Smooth muscle cell (in vitro differentiated cells): ENCODE measurements at regions not wholly inside any gene's neighbourhood (a gene's known extent, or its start where the extent isn't known, plus 50 kb on each side); places are given as distances from the start of the nearest gene placed in this dataset.

Experiments used
- DNase-seq: peaks from one replicate; lab custom pipeline; 2025; ENCODE audit not compliant: unreplicated experiment; lab: John Stamatoyannopoulos, UW
- H2AFZ ChIP-seq: fragments of 200-600 bp; sonication (generic); 2 replicates; pipeline ENCODE4 v1.6.0; 2016; ENCODE audit warnings: antibody characterized with exemption, low read depth, mild to moderate bottlenecking
- H3F3A ChIP-seq: fragments of 200-600 bp; sonication (generic); 2 replicates; pipeline ENCODE4 v1.6.0; 2017; ENCODE audit warnings: antibody characterized with exemption, low read depth
- H3K27ac ChIP-seq: fragments of 200-600 bp; sonication (generic); 2 replicates; pipeline ENCODE4 v1.5.1; 2016; ENCODE audit warnings: low read depth, mild to moderate bottlenecking
- H3K27me3 ChIP-seq: fragments of 200-600 bp; sonication (generic); 2 replicates; pipeline ENCODE4 v1.6.1; 2016; ENCODE audit warnings: low read depth, mild to moderate bottlenecking
- H3K36me3 ChIP-seq: fragments of 200-600 bp; sonication (generic); 2 replicates; pipeline ENCODE4 v1.5.1; 2016; ENCODE audit warnings: low read depth
- H3K4me1 ChIP-seq: fragments of 200-600 bp; sonication (generic); 2 replicates; pipeline ENCODE4 v1.5.1; 2016; ENCODE audit warnings: low read depth
- H3K4me2 ChIP-seq: fragments of 200-600 bp; sonication (generic); 2 replicates; pipeline ENCODE4 v1.6.0; 2016; ENCODE audit warnings: mild to moderate bottlenecking
- H3K4me3 ChIP-seq: fragments of 200-600 bp; sonication (generic); 2 replicates; pipeline ENCODE4 v1.5.1; 2016; ENCODE audit warnings: mild to moderate bottlenecking
- H3K79me2 ChIP-seq: fragments of 200-600 bp; sonication (generic); 2 replicates; pipeline ENCODE4 v1.6.0; 2016; ENCODE audit warnings: low read depth, mild to moderate bottlenecking
- H3K9ac ChIP-seq: fragments of 200-600 bp; sonication (generic); 2 replicates; pipeline ENCODE4 v1.6.0; 2016; ENCODE audit warnings: low read depth
- H3K9me3 ChIP-seq: fragments of 200-600 bp; sonication (generic); replicated peaks from 2 replicates; pipeline ENCODE4 v1.5.1; 2016; ENCODE audit warnings: low read depth
- H4K20me1 ChIP-seq: fragments of 200-600 bp; sonication (generic); 2 replicates; pipeline ENCODE4 v1.6.0; 2016; ENCODE audit warnings: low read depth
- WGBS: methylation state at CpG from one replicate; pipeline ENCODE4 v1.1.7; 2016; ENCODE audit warnings: low lambda C conversion rate; 5-methylcytosine and 5-hydroxymethylcytosine counted together
- TF ChIP-seq, protein P1 (sequence below): fragments of 200-600 bp; sonication (generic); IDR thresholded peaks from 2 replicates; pipeline ENCODE4 v1.5.1; 2017; ENCODE audit warnings: borderline replicate concordance, mild to moderate bottlenecking, antibody characterized with exemption; ENCODE audit not compliant: insufficient read depth, poor library complexity, severe bottlenecking

DNA sequence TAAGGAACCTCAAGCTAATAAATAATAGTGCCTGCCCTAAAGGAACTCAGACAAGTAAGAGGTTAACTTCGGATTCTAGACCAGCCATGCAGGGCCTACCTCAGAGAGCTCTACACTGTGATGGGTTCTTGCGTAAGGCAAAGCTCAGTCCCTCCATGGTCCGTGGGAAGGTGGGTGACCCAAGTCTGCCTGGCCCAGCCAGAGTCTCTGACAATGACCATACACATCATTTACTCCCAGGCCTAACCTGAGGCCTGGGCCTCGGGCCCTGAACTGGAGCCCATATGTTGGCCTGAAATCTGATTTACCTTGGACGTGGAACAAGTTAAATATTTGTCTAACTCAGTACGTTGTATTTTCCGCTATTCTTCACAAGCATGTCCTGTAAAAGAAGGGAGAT is 55.1 kb downstream of the TMEM174 start:
- Histone ChIP-seq H2AFZ (no peak overlapping the region), H3K9ac (no peak overlapping the region), H3K9me3 (no peaks in the 10 kb centered on the region), H4K20me1 (no peaks in the 10 kb centered on the region), H3K79me2 (no peaks in the 10 kb centered on the region), H3F3A (peaks cover 7% of the 10 kb centered on the region), H3K4me2 (no peak overlapping the region), H3K27ac (no peak overlapping the region), H3K4me1 (peaks cover 29% of the 10 kb centered on the region), H3K27me3 (peaks cover 38% of the 10 kb centered on the region), H3K4me3 (no peak overlapping the region), H3K36me3 (no peaks in the 10 kb centered on the region)
- TF ChIP-seq, protein P1, sequence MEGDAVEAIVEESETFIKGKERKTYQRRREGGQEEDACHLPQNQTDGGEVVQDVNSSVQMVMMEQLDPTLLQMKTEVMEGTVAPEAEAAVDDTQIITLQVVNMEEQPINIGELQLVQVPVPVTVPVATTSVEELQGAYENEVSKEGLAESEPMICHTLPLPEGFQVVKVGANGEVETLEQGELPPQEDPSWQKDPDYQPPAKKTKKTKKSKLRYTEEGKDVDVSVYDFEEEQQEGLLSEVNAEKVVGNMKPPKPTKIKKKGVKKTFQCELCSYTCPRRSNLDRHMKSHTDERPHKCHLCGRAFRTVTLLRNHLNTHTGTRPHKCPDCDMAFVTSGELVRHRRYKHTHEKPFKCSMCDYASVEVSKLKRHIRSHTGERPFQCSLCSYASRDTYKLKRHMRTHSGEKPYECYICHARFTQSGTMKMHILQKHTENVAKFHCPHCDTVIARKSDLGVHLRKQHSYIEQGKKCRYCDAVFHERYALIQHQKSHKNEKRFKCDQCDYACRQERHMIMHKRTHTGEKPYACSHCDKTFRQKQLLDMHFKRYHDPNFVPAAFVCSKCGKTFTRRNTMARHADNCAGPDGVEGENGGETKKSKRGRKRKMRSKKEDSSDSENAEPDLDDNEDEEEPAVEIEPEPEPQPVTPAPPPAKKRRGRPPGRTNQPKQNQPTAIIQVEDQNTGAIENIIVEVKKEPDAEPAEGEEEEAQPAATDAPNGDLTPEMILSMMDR: no peak
- DNase-seq: no peak
- WGBS: 92% methylated on average over 7 of the region's 7 CpGs
